HG03378 (cell line): ENCODE measurements at regions not wholly inside any gene's neighbourhood (a gene's known extent, or its start where the extent isn't known, plus 50 kb on each side); places are given as distances from the start of the nearest gene placed in this dataset.
A peak's percentile ranks its signal among the peaks of the same experiment; 100 is the strongest.

Source experiments
- ATAC-seq: cut with Tn5 transposase; IDR thresholded peaks from one replicate; pipeline ENCODE4 v1.9.1; 2021; ENCODE audit warnings: mild to moderate bottlenecking, moderate library complexity; ENCODE audit not compliant: unreplicated experiment

DNA sequence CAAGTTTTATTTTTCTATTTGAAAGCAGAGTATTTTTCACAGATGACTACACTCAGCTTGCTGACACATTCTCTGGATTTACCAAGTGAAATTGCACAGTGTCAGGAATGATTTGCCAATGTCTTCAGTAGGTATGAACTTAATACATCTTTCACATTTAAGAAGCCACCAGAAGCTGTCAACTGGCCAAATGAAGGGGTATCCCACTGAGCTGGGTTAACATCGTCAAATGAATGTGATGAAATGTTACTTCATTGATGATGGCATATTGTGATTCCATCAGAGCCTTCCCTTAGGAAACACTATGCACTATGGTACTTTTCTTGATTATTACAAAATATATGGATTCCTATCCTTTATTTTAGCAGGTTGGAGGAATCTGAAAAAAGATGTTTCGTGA, 592.3 kb downstream of the FGF9 start:
- no peak for ATAC-seq

DNA sequence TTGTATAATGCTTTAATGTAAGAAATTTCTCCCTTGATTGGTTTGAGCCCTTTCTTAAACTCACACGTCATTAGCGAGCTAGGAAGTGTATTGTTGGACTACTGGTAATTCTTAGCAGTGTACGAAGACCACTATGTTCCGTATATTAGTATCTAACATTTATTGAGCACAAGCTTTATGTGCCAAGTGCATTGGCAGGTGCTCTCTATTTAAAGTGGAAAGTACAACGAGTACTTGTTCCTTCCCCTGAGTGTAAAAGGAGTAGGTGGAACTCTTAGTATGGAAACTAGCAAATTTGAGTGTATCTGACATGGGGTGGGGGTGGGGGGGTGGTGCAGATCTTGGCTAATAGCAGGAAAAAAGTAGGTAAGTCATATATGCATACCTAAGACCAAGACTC, 594.7 kb downstream of the FGF9 start:
- ATAC-seq = no peak

DNA sequence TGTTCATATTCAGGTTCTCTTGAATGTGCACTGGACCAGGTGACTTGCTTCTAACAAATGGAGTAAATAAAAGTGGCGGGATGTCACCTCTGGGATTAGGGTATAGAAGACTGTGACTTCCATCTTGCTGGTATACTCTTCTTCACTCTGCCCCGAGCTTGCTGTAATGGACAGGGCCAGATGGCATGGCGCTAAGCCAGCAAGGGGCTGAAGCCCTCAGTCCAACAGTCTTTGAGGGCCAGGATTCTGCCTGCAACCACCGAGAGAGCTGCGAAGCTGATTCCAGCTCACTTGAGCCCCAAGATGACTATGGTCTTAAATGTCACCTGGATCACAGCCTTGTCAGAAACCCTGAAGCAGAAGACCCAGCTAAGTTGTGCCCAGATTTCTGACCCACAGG, 600.0 kb downstream of the FGF9 start:
- no peak for ATAC-seq

GRCh38 chr13:22271903-22272302, 601.0 kb downstream of the FGF9 start:
- ATAC-seq = no peak

GRCh38 chr13:22275393-22275792, 604.5 kb downstream of the FGF9 start:
- no peak for ATAC-seq

- ATAC-seq = no peak
Observed at GRCh38 chr13:22276616-22277015, 605.7 kb downstream of the FGF9 start.

DNA sequence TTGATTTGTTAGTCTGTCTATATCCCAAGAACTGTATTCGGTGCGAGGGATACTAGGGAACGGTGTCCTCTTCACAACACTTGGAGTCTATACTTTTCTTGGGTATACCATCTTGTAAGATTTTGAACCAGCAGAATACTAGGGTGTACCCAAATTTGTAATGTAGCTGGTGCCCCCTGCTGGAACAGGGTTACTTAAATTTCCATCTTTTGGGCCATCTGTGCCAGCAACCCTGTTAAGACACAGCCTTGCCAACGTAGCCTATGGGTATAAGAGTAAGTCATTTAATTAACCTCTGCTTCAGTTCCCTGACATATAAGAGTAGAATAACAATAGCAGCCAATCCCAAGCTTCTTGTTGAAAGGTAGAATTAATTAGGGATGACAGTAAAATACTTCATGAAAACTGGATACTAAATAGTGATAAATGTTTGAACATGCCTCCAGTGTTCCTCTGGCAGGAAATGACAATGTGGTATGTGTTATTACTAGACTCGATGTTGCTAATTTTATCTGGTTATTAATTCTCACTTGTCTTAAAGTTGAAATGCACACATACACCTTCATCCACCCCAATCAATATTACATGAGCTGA, 607.6 kb downstream of the FGF9 start:
- peak; percentile 82 for ATAC-seq

- no peak for ATAC-seq
Observed at GRCh38 chr13:22285867-22286266, 615.0 kb downstream of the FGF9 start.

- ATAC-seq = no peak
Observed at GRCh38 chr13:22286338-22286737, 615.5 kb downstream of the FGF9 start.

DNA sequence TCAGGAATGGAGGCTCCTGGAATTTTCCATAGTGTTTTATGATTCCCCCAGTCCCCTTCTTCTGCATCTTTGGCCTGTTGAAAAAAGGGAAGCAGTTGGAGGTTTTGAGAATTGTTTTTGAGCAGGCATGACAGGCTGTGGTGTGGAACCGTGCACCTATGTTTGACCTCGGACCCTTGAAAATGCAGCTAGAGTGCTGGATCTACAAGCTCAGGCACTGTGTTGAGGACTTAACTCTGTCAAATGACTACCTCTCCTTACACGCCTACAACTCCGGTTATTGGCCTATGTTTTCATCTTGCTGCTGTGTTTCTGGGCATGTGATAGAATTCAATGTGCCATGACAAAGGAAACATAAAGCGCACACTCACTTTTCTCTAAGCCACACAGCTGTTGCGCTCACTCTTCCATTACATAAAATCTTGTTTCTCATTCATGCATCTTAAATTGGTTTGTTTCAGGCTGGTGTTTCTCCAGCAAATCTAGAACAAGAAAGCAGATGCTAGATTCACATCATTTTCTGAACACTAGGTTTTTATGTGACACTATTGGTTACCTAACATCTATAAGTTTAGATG, 616.6 kb downstream of the FGF9 start:
- ATAC-seq = no peak

- ATAC-seq = no peak
Observed at GRCh38 chr13:22288496-22288895, 617.6 kb downstream of the FGF9 start.

DNA sequence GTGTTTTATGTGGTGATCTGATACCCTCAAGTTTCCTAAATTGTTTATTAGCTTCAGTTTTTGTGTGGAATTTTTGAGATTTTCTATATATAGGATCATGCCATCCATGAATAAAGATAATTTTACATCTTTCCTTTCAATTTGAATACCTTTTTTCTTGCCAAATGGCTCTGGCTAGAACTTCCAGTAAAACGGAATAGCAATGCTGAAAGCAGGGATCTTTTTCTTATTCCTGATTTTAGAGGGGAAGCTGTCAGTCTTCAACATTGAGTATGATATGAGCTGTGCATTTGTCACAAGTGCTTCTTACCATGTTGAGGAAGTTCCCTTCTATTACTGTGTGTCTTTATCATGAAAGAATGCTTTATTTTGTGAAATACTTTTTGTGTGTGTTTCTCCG, 618.8 kb downstream of the FGF9 start:
- ATAC-seq = no peak

DNA sequence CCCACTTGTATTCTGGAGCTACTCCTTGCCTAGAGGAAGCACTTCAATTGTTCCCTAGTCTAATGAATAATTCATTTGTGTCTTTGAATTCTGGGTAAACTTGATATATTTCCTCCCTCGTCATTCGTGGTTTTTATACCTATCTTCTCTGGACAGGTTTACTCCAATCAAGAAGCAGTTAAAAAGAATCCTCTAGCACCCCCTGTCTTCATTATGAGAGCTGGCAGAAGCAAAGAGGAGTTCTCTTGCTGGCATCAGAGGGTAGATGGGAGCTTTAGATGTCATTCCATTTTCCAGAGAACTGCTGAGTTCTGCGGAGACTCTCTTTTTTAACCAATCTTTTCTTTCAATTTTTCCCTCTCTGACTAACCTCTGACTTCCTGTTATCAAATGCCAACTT, 627.7 kb downstream of the FGF9 start:
- no peak for ATAC-seq

- no peak for ATAC-seq
Observed at GRCh38 chr13:22311734-22312404, 641.0 kb downstream of the FGF9 start.

DNA sequence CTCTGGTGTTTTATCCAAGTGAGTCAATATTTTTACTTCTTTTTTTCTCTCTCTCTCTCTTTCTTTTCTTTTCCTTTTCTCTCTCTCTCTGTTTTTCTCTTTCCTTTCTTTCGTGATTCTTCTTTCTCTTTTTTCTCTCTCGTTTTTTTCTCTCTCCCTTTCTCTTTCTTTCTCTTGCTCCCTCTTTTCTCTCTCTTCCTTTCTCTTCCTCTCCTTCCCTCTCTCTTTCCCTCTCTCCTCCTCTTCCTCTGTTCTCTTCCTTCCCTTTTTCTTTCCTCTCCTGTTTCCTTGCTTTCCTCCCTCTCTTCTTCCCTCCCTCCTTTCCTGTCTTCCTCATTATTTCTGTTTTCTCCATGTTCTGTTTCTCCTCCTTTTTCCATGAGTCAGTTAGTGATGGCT, 641.5 kb downstream of the FGF9 start:
- ATAC-seq = no peak

GRCh38 chr13:22316494-22317025, 645.7 kb downstream of the FGF9 start:
- ATAC-seq = no peak

- no peak for ATAC-seq
Observed at GRCh38 chr13:22320991-22321390, 650.1 kb downstream of the FGF9 start.

DNA sequence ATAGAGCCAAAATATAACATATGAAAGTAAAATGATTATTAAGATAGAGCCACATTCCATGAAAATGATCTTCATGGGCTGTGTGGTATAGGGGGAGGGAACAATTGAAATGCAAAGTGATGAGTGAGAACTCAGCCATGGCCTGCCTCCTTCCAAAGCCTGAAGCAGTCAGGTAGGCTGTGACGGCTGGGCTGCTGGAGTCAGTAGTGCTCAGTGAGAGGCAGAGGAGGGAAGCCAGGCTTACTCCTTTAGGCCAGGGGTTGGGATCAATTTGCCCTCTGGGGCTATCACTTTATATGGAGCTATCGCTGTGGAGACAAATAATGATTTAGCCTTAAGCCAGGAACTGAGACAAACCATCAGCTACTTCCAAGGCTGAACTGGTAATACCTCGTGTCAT, 654.9 kb downstream of the FGF9 start:
- ATAC-seq = no peak

DNA sequence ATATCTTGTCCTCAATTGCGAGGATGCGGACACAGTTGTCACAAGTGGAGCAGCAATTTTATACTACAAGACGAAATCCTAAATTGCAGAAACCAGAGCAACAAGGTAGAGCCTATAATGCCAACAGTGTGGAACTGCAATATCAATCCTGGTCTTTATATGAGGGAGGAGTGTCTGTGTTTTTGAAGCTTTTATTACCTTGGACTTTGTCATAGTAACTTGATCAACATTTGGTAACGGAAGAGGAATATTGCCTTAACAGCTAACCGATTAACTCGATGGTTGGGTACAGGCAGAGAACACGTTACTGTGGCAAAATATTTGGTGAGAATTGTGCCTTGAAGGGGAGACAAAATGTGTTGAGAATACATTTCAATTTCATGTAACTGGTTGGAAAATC, 661.5 kb downstream of the FGF9 start:
- ATAC-seq = no peak

GRCh38 chr13:22336460-22336859, 665.6 kb downstream of the FGF9 start:
- no peak for ATAC-seq

DNA sequence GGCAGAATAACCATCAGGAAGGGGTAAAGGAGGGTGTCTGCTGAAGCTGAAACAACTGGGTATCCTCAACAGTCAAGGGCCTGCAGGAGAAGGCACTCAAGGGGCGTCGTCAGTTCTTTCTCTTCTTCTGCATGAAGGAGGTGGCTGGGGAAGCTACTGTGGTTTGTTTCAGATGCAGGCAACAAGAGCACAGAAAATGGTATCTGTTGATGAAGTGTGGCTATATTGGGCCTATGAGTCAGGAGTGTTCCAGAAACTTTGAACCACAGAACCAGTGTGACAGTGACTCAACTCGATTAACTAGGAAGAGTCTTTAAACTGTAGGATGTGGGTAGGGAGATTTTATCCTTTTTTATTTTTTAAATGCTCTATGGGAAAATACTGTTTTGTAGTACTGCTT, 686.3 kb downstream of the FGF9 start:
- ATAC-seq = no peak

DNA sequence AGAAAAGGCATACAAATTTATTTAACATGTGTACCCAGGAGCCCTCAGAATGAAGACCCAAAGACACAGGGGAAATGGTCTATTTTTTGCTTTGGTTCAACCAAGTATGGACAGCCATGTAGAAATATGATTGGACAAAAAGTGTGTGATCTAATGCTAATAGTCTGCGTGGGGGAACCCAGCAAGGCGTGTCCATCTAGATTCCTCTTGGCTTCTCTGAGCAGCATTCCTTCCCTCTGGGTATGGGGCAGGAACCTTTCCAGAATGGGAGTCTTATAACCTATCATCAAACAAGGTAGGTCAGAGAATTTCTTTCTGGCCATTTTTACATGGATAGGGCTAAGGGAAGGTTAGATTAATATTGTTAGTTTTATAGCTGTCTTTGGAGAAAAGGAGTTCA, 698.2 kb downstream of the FGF9 start:
- ATAC-seq = no peak
